GM12878 (cell line): ENCODE measurements at regions not wholly inside any gene's neighbourhood (a gene's known extent, or its start where the extent isn't known, plus 50 kb on each side); places are given as distances from the start of the nearest gene placed in this dataset.

ENCODE experiments used
- ATAC-seq: fragments of 200-7000 bp; cut with Tn5 transposase; 3 replicates; pipeline ENCODE4 v1.9.1; 2020; ENCODE audit warnings: mild to moderate bottlenecking, moderate library complexity
- BruUV-seq: library from RNA; stranded (reverse); fragments of 400-500 nt; replicated peaks from 2 replicates; lab custom pipeline; 2021; lab: Mats Ljungman, UMichigan
- CTCF ChIA-PET: fragments of 300-600 bp; sonication (Branson Sonifier 250); formaldehyde crosslinking; extraction: SDS; loops from one replicate; lab custom pipeline; 2021; ENCODE audit warnings: inconsistent platforms; lab: Yijun Ruan, JAX
- POLR2A ChIA-PET: fragments of 350-600 bp; formaldehyde crosslinking; extraction: SDS; loops from one replicate; lab custom pipeline; 2021; ENCODE audit warnings: inconsistent platforms; lab: Charles Lee
- RAD21 ChIA-PET: fragments of 300-600 bp; sonication (Branson Sonifier 250); formaldehyde crosslinking; loops from one replicate; lab custom pipeline; 2023; ENCODE audit warnings: antibody characterized with exemption; ENCODE audit not compliant: unreplicated experiment; lab: Charles Lee
- SMC1A ChIA-PET: fragments of 300-600 bp; sonication (Branson Sonifier 250); formaldehyde crosslinking; loops from one replicate; lab custom pipeline; 2023; ENCODE audit not compliant: unreplicated experiment, uncharacterized antibody; lab: Charles Lee
- DNase-seq: peaks from one replicate; pipeline ENCODE4 v3.0.0-alpha.2; 2011; ENCODE audit warnings: low read depth, low spot score
- FAIRE-seq: peaks from 3 replicates; lab custom pipeline; 2011; peaks lifted over from hg19 to GRCh38; lab: Jason Lieb, UNC
- H2AFZ ChIP-seq: 2 replicates; pipeline ENCODE4 v1.6.0; 2011; ENCODE audit warnings: low read depth, low read length, control low read depth; ENCODE audit not compliant: control insufficient read depth
- H3K27ac ChIP-seq: 2 replicates; pipeline ENCODE4 v1.5.1; 2011; ENCODE audit warnings: control low read depth; ENCODE audit not compliant: control insufficient read depth, insufficient read depth
- H3K27me3 ChIP-seq, 2 experiments: replicated peaks in 1 of 2; 2 replicates each; pipeline versions ENCODE4 v1.6.0 to v1.6.1; 2011; ENCODE audit warnings: low read length in 1 of 2; ENCODE audit not compliant: control insufficient read depth in 2 of 2, insufficient read depth in 2 of 2
- H3K36me3 ChIP-seq, 2 experiments: 2 replicates each; pipeline ENCODE4 v1.5.1; 2011; ENCODE audit warnings: low read length in 1 of 2; ENCODE audit not compliant: control insufficient read depth in 2 of 2, insufficient read depth in 2 of 2
- H3K4me1 ChIP-seq: 2 replicates; pipeline ENCODE4 v1.6.1; 2011; ENCODE audit warnings: mild to moderate bottlenecking, low read length, moderate library complexity, mixed read lengths; ENCODE audit not compliant: control insufficient read depth, insufficient read depth
- H3K4me2 ChIP-seq: 2 replicates; pipeline ENCODE4 v1.6.0; 2011; ENCODE audit warnings: control low read depth; ENCODE audit not compliant: control insufficient read depth, insufficient read depth
- H3K4me3 ChIP-seq: fragments of 200-600 bp; sonication (generic); 2 replicates; pipeline ENCODE4 v1.5.1; 2016
- H3K79me2 ChIP-seq: 2 replicates; pipeline ENCODE4 v1.6.0; 2011; ENCODE audit warnings: low read length; ENCODE audit not compliant: control insufficient read depth, insufficient read depth
- H3K9ac ChIP-seq: 2 replicates; pipeline ENCODE4 v1.8.0; 2011; ENCODE audit warnings: low read length, control low read depth, mixed read lengths; ENCODE audit not compliant: control insufficient read depth, insufficient read depth
- H3K9me3 ChIP-seq: replicated peaks from 3 replicates; pipeline ENCODE4 v1.5.1; 2011; ENCODE audit warnings: mild to moderate bottlenecking, low read length; ENCODE audit not compliant: control insufficient read depth, insufficient read depth
- H4K20me1 ChIP-seq: 2 replicates; pipeline ENCODE4 v1.6.0; 2011; ENCODE audit not compliant: control insufficient read depth, insufficient read depth
- CUX1 ChIP-seq: IDR thresholded peaks from 2 replicates; pipeline ENCODE4 v1.6.1; 2012; ENCODE audit warnings: improper control_type of control experiment, low read depth, low read length; ENCODE audit not compliant: insufficient replicate concordance
- E2F4 ChIP-seq: IDR thresholded peaks from 2 replicates; pipeline ENCODE4 v1.6.1; 2012; ENCODE audit warnings: low read depth, low read length, improper control_type of control experiment
- MEF2B ChIP-seq: fragments of 450-650 bp; IDR thresholded peaks from 2 replicates; pipeline ENCODE4 v1.6.1; 2018; ENCODE audit warnings: mild to moderate bottlenecking, moderate library complexity; ENCODE audit not compliant: partially characterized antibody, poor library complexity, severe bottlenecking
- MYC ChIP-seq: IDR thresholded peaks from 2 replicates; pipeline ENCODE4 v1.6.1; 2011; ENCODE audit warnings: mild to moderate bottlenecking, low read length, moderate library complexity, inconsistent platforms; ENCODE audit not compliant: insufficient read depth, insufficient replicate concordance, insufficient read length, severe bottlenecking
- SREBF2 ChIP-seq: IDR thresholded peaks from 2 replicates; pipeline ENCODE4 v1.6.1; 2012; ENCODE audit warnings: mild to moderate bottlenecking, low read length
- WGBS: methylation state at CpG from one replicate; pipeline ENCODE4 v1.1.6; 2016; ENCODE audit warnings: low lambda C conversion rate; ENCODE audit not compliant: insufficient replicate concordance, insufficient coverage; ENCODE audit errors: missing lambda C conversion rate; 5-methylcytosine and 5-hydroxymethylcytosine counted together
- in situ Hi-C: fragments of 300-500 bp; cut with MboI; formaldehyde crosslinking; loops from 9 replicates; pipeline ENCODE4 v1.14.3; 2018; ENCODE audit warnings: mixed read lengths
- intact Hi-C: fragments of 100-400 bp; cut with micrococcal nuclease; formaldehyde crosslinking; loops from one replicate; pipeline ENCODE4 v1.14.2; 2022; ENCODE audit not compliant: unreplicated experiment
- TF ChIP-seq, protein P1 (sequence below): IDR thresholded peaks from 2 replicates; pipeline ENCODE4 v1.6.1; 2012; ENCODE audit warnings: mild to moderate bottlenecking, low read depth, low read length

- TF ChIP-seq E2F4 (no peak), MYC (no peak)
- TF ChIP-seq, all 136 proteins: peak for 0
Observed at GRCh38 chr12:124230117-124230757, 64.7 kb upstream of the RFLNA start (continued).

GRCh38 chr12:124230789-124231188 lies 64.1 kb upstream of the RFLNA start:
- no peak overlapping the region for H3K4me2 ChIP-seq
- ChIA-PET POLR2A (interaction anchor here (0.6 kb wide), 1 partner anchor 769 kb away, joined by 5 read pairs; no protein-coding TSS in a partner anchor), CTCF (no interaction called here), SMC1A (no interaction called here), RAD21 (no interaction called here)
- ATAC-seq, result no peak
- intact Hi-C loops, result no loop called here
- no peak for FAIRE-seq
- no peaks in the 10 kb centered on the region for H3K4me1 ChIP-seq
- H3K4me3 ChIP-seq, result no peak overlapping the region
- no peaks in the 10 kb centered on the region for H3K27me3 ChIP-seq
- DNase-seq, result no peak
- no peak overlapping the region for H2AFZ ChIP-seq
- no peaks in the 10 kb centered on the region for H3K79me2 ChIP-seq
- H3K27ac ChIP-seq, result no peak overlapping the region
- no peaks in the 10 kb centered on the region for H3K36me3 ChIP-seq
- no TSS peak for BruUV-seq
- H3K9ac ChIP-seq, result no peak overlapping the region
- no peaks in the 10 kb centered on the region for H4K20me1 ChIP-seq
- H3K9me3 ChIP-seq, result no peaks in the 10 kb centered on the region; the same call in 2 of the 3 replicates
- 93% methylated on average over 3 of the region's 3 CpGs for WGBS
- in situ Hi-C loops, result no loop called here
- TF ChIP-seq, protein P1, sequence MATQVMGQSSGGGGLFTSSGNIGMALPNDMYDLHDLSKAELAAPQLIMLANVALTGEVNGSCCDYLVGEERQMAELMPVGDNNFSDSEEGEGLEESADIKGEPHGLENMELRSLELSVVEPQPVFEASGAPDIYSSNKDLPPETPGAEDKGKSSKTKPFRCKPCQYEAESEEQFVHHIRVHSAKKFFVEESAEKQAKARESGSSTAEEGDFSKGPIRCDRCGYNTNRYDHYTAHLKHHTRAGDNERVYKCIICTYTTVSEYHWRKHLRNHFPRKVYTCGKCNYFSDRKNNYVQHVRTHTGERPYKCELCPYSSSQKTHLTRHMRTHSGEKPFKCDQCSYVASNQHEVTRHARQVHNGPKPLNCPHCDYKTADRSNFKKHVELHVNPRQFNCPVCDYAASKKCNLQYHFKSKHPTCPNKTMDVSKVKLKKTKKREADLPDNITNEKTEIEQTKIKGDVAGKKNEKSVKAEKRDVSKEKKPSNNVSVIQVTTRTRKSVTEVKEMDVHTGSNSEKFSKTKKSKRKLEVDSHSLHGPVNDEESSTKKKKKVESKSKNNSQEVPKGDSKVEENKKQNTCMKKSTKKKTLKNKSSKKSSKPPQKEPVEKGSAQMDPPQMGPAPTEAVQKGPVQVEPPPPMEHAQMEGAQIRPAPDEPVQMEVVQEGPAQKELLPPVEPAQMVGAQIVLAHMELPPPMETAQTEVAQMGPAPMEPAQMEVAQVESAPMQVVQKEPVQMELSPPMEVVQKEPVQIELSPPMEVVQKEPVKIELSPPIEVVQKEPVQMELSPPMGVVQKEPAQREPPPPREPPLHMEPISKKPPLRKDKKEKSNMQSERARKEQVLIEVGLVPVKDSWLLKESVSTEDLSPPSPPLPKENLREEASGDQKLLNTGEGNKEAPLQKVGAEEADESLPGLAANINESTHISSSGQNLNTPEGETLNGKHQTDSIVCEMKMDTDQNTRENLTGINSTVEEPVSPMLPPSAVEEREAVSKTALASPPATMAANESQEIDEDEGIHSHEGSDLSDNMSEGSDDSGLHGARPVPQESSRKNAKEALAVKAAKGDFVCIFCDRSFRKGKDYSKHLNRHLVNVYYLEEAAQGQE, result no peak
- no peak for TF ChIP-seq CUX1
- no peak for TF ChIP-seq SREBF2
- TF ChIP-seq MEF2B, result no peak
